ENCODE measurements at regions not wholly inside any gene's neighbourhood (a gene's known extent, or its start where the extent isn't known, plus 50 kb on each side); places are given as distances from the start of the nearest gene placed in this dataset.

- ChIA-PET POLR2A (no interaction called here), CTCF (no interaction called here)
- H3K4me2 ChIP-seq (ENCODE audit: insufficient read depth, low read length), result no peak overlapping the region
- no peak overlapping the region for H3K27ac ChIP-seq (ENCODE audit: insufficient read depth, low read depth, low read length)
- H3K9ac ChIP-seq (replicated peaks; ENCODE audit: extremely low read depth, insufficient read depth, low read length), result no peak overlapping the region
- no peaks in the 10 kb centered on the region for H3K27me3 ChIP-seq (ENCODE audit: control insufficient read depth in 2 of 2, insufficient read depth in 2 of 2, low read length in 2 of 2)
- H3K4me3 ChIP-seq (replicated peaks in 1 of 3; ENCODE audit: insufficient read depth in 1 of 3, low read depth in 1 of 3, low read length in 3 of 3), result no peak overlapping the region
- no peaks in the 10 kb centered on the region for H3K36me3 ChIP-seq (ENCODE audit: control insufficient read depth in 2 of 2, extremely low read depth in 1 of 2, insufficient read depth in 2 of 2, low read length in 2 of 2)
- no peaks in the 10 kb centered on the region for H3K9me1 ChIP-seq (replicated peaks; ENCODE audit: control insufficient read depth, extremely low read depth, insufficient read depth, low read length)
- no TSS peak for BruUV-seq (replicated peaks)
- DNase-seq (ENCODE audit: low read depth, low spot score) (no peak), FAIRE-seq (no peak)
- H3K9me3 ChIP-seq (replicated peaks; ENCODE audit: control insufficient read depth, insufficient read depth, low read length), result peaks cover 4% of the 10 kb centered on the region
- H4K20me1 ChIP-seq (replicated peaks; ENCODE audit: control insufficient read depth, extremely low read depth, insufficient read depth, low read length), result no peaks in the 10 kb centered on the region
- no peaks in the 10 kb centered on the region for H3K4me1 ChIP-seq (ENCODE audit: control insufficient read depth, extremely low read depth, insufficient read depth, low read length)
- intact Hi-C loops (cut with micrococcal nuclease), result no loop called here
- H3K79me2 ChIP-seq (ENCODE audit: control insufficient read depth, insufficient read depth, low read length), result no peaks in the 10 kb centered on the region
- TF ChIP-seq POLR2A (IDR thresholded peaks at IDR 0.05; ENCODE audit: low read depth, low read length), result no peak
- no peak for TF ChIP-seq FOS (IDR thresholded peaks at IDR 0.05; ENCODE audit: borderline replicate concordance, insufficient read depth, low read length)
- TF ChIP-seq EZH2 (IDR thresholded peaks at IDR 0.05; ENCODE audit: borderline replicate concordance, low read depth, low read length, severe bottlenecking), result no peak
- no peak for TF ChIP-seq MYC (IDR thresholded peaks at IDR 0.05; ENCODE audit: low read depth, low read length)
- TF ChIP-seq POLR2AphosphoS5 (IDR thresholded peaks at IDR 0.05; ENCODE audit: insufficient read depth, low read depth, low read length), result no peak
- TF ChIP-seq GATA2 (IDR thresholded peaks at IDR 0.05; ENCODE audit: insufficient read depth, insufficient read length, low read depth, low read length), result no peak
- TF ChIP-seq CTCF (IDR thresholded peaks at IDR 0.05; ENCODE audit: extremely low read depth in 1 of 2, insufficient read depth in 1 of 2, low read depth in 1 of 2, low read length in 2 of 2), result no peak
- TF ChIP-seq MAX (IDR thresholded peaks at IDR 0.05; ENCODE audit: insufficient read depth, insufficient read length), result no peak
- TF ChIP-seq JUN (IDR thresholded peaks at IDR 0.05; ENCODE audit: borderline replicate concordance, insufficient read depth, insufficient read length, low read depth), result no peak
- H2AFZ ChIP-seq (ENCODE audit: low read depth, low read length), result no peak overlapping the region
- dilution Hi-C loops (cut with MboI; ENCODE audit: extremely low pct_ligation_motif_present, low sequenced_read_pairs), result no loop called here
These were observed 245.3 kb upstream of the HTR2A start for GRCh38 chr13:47142105-47142504.
